Spinal cord (tissue), 9 donors: ENCODE measurements at regions not wholly inside any gene's neighbourhood (a gene's known extent, or its start where the extent isn't known, plus 50 kb on each side); places are given as distances from the start of the nearest gene placed in this dataset.

Experiments
- DNase-seq, 6 donors: peaks; one replicate each; pipeline versions ENCODE4 v3.0.0 to v3.0.0-alpha.2; 2013 to 2015; ENCODE audit warnings: low spot score in 6 of 6, low read depth in 4 of 6
- H3K27ac ChIP-seq: one replicate; pipeline ENCODE4 v1.5.1; 2013; ENCODE audit warnings: low read depth, low read length, control low read depth
- H3K27me3 ChIP-seq: one replicate; pipeline ENCODE4 v1.6.1; 2013; ENCODE audit warnings: low read length; ENCODE audit not compliant: control insufficient read depth, insufficient read depth
- H3K36me3 ChIP-seq: one replicate; pipeline ENCODE4 v1.6.1; 2013; ENCODE audit warnings: low read length; ENCODE audit not compliant: control insufficient read depth, insufficient read depth
- H3K4me1 ChIP-seq: one replicate; pipeline ENCODE4 v1.6.1; 2013; ENCODE audit warnings: low read length; ENCODE audit not compliant: control insufficient read depth, insufficient read depth
- H3K4me3 ChIP-seq: one replicate; pipeline ENCODE4 v1.5.1; 2013; ENCODE audit warnings: low read depth, low read length, control low read depth
- H3K9me3 ChIP-seq: one replicate; pipeline ENCODE4 v1.6.1; 2013; ENCODE audit warnings: low read length; ENCODE audit not compliant: control insufficient read depth, insufficient read depth
- WGBS: methylation state at CpG from one replicate; pipeline ENCODE4 v1.1.5; 2013; ENCODE audit warnings: missing lambda C conversion rate; ENCODE audit not compliant: insufficient coverage; 5-methylcytosine and 5-hydroxymethylcytosine counted together
- donor health status: healthy.

GRCh38 chr3:168613151-168613550 lies 517.4 kb upstream of the GOLIM4 start:
- no peak overlapping the region for H3K27ac ChIP-seq
- H3K27me3 ChIP-seq: no peaks in the 10 kb centered on the region
- no peak for DNase-seq
- H3K36me3 ChIP-seq: no peaks in the 10 kb centered on the region
- H3K4me3 ChIP-seq: no peak overlapping the region
- H3K9me3 ChIP-seq: no peaks in the 10 kb centered on the region
- no peaks in the 10 kb centered on the region for H3K4me1 ChIP-seq
- 91% methylated on average over 3 of the region's 5 CpGs for WGBS

- Histone ChIP-seq H3K36me3 (no peaks in the 10 kb centered on the region), H3K27ac (no peak overlapping the region), H3K27me3 (no peaks in the 10 kb centered on the region), H3K4me3 (no peak overlapping the region), H3K4me1 (no peaks in the 10 kb centered on the region), H3K9me3 (no peaks in the 10 kb centered on the region)
- 83% methylated on average over 2 of the region's 5 CpGs for WGBS
- DNase-seq: no peak
Observed at GRCh38 chr3:168612671-168613070, 516.9 kb upstream of the GOLIM4 start.

- Histone ChIP-seq H3K9me3 (no peaks in the 10 kb centered on the region), H3K27ac (no peak overlapping the region), H3K4me1 (no peaks in the 10 kb centered on the region), H3K27me3 (no peaks in the 10 kb centered on the region), H3K36me3 (no peaks in the 10 kb centered on the region), H3K4me3 (no peak overlapping the region)
- no CpG with 5 or more reads among the region's 1 CpG for WGBS
- DNase-seq: no peak
Observed at GRCh38 chr3:168611826-168612225, 516.1 kb upstream of the GOLIM4 start.

GRCh38 chr3:168608926-168609325 lies 513.2 kb upstream of the GOLIM4 start:
- Histone ChIP-seq H3K27me3 (no peaks in the 10 kb centered on the region), H3K27ac (no peak overlapping the region), H3K4me1 (no peaks in the 10 kb centered on the region), H3K4me3 (no peak overlapping the region), H3K9me3 (no peaks in the 10 kb centered on the region), H3K36me3 (no peaks in the 10 kb centered on the region)
- WGBS: no CpG with 5 or more reads among the region's 3 CpGs
- no peak for DNase-seq

- WGBS: no CpG with 5 or more reads among the region's 3 CpGs
- no peaks in the 10 kb centered on the region for H3K9me3 ChIP-seq
- H3K27ac ChIP-seq: no peak overlapping the region
- no peaks in the 10 kb centered on the region for H3K4me1 ChIP-seq
- H3K36me3 ChIP-seq: no peaks in the 10 kb centered on the region
- DNase-seq: no peak
- no peak overlapping the region for H3K4me3 ChIP-seq
- no peaks in the 10 kb centered on the region for H3K27me3 ChIP-seq
Observed at GRCh38 chr3:168604767-168605166, 509.0 kb upstream of the GOLIM4 start.

GRCh38 chr3:168598250-168598649 lies 502.5 kb upstream of the GOLIM4 start:
- H3K9me3 ChIP-seq: no peaks in the 10 kb centered on the region
- WGBS: no CpG with 5 or more reads among the region's 2 CpGs

GRCh38 chr3:168596175-168596823 lies 500.6 kb upstream of the GOLIM4 start:
- no CpG with 5 or more reads among the region's 1 CpG for WGBS
- DNase-seq: no peak
- Histone ChIP-seq H3K27ac (no peak overlapping the region), H3K4me1 (no peaks in the 10 kb centered on the region), H3K36me3 (no peaks in the 10 kb centered on the region), H3K9me3 (no peaks in the 10 kb centered on the region), H3K4me3 (no peak overlapping the region), H3K27me3 (no peaks in the 10 kb centered on the region)

More at GRCh38 chr3:168598250-168598649, 502.5 kb upstream of the GOLIM4 start:
- Histone ChIP-seq H3K27ac (no peak overlapping the region), H3K4me1 (no peaks in the 10 kb centered on the region), H3K36me3 (no peaks in the 10 kb centered on the region), H3K27me3 (no peaks in the 10 kb centered on the region), H3K4me3 (no peak overlapping the region)
- DNase-seq: no peak

- no peak for DNase-seq
- H3K27ac ChIP-seq: no peak overlapping the region
- no peak overlapping the region for H3K4me3 ChIP-seq
- H3K27me3 ChIP-seq: no peaks in the 10 kb centered on the region
- H3K4me1 ChIP-seq: no peaks in the 10 kb centered on the region
- H3K9me3 ChIP-seq: no peaks in the 10 kb centered on the region
- no peaks in the 10 kb centered on the region for H3K36me3 ChIP-seq
- WGBS: 67% methylated on average over 1 of the region's 2 CpGs
Observed at GRCh38 chr3:168591587-168591986, 495.9 kb upstream of the GOLIM4 start.

- WGBS: 92% methylated on average over 1 of the region's 3 CpGs
- no peaks in the 10 kb centered on the region for H3K36me3 ChIP-seq
- H3K9me3 ChIP-seq: no peaks in the 10 kb centered on the region
- no peaks in the 10 kb centered on the region for H3K27me3 ChIP-seq
- DNase-seq: no peak
- no peak overlapping the region for H3K4me3 ChIP-seq
- H3K27ac ChIP-seq: no peak overlapping the region
- H3K4me1 ChIP-seq: no peaks in the 10 kb centered on the region
Observed at GRCh38 chr3:168589376-168589775, 493.7 kb upstream of the GOLIM4 start.

- H3K27me3 ChIP-seq: no peaks in the 10 kb centered on the region
- H3K4me3 ChIP-seq: no peak overlapping the region
- H3K4me1 ChIP-seq: no peaks in the 10 kb centered on the region
- no peaks in the 10 kb centered on the region for H3K36me3 ChIP-seq
- DNase-seq: no peak
- H3K9me3 ChIP-seq: no peaks in the 10 kb centered on the region
- H3K27ac ChIP-seq: no peak overlapping the region
Observed at GRCh38 chr3:168585544-168585943, 489.8 kb upstream of the GOLIM4 start.
